Hematopoietic multipotent progenitor cell treated with erythropoietin and hydrocortisone succinate and interleukin-3 and kit ligand, for 6 days (in vitro differentiated cells): ENCODE measurements at regions not wholly inside any gene's neighbourhood (a gene's known extent, or its start where the extent isn't known, plus 50 kb on each side); places are given as distances from the start of the nearest gene placed in this dataset.

ENCODE experiments used
- DNase-seq: peaks from one replicate; pipeline ENCODE4 v3.0.0-alpha.2; 2015

- peak; percentile 24 for DNase-seq
Measured at GRCh38 chr18:46393230-46393629, 263.8 kb downstream of the LOXHD1 start.

GRCh38 chr18:46393961-46394360 is 263.1 kb downstream of the LOXHD1 start:
- no peak for DNase-seq

GRCh38 chr18:46395795-46396194 is 261.2 kb downstream of the LOXHD1 start:
- no peak for DNase-seq

- DNase-seq = no peak
Measured at GRCh38 chr18:46397174-46397573, 259.8 kb downstream of the LOXHD1 start.

GRCh38 chr18:46398005-46398404 is 259.0 kb downstream of the LOXHD1 start:
- DNase-seq = no peak

- DNase-seq = no peak
Measured at GRCh38 chr18:46398625-46399024, 258.4 kb downstream of the LOXHD1 start.

GRCh38 chr18:46399303-46399702 is 257.7 kb downstream of the LOXHD1 start:
- DNase-seq = no peak

- DNase-seq = no peak
Measured at GRCh38 chr18:46400449-46400848, 256.6 kb downstream of the LOXHD1 start.

GRCh38 chr18:46401486-46402070 is 255.4 kb downstream of the LOXHD1 start:
- no peak for DNase-seq

- DNase-seq = no peak
Measured at GRCh38 chr18:46402396-46402795, 254.6 kb downstream of the LOXHD1 start.

GRCh38 chr18:46402945-46403344 is 254.1 kb downstream of the LOXHD1 start:
- DNase-seq = no peak

- DNase-seq = no peak
Measured at GRCh38 chr18:46405832-46406538, 251.0 kb downstream of the LOXHD1 start.

GRCh38 chr18:46406539-46406932 is 250.5 kb downstream of the LOXHD1 start:
- DNase-seq = no peak

GRCh38 chr18:46407486-46408166 is 249.4 kb downstream of the LOXHD1 start:
- no peak for DNase-seq

- DNase-seq = peak; percentile 68
Measured at GRCh38 chr18:46408334-46408987, 248.6 kb downstream of the LOXHD1 start.

GRCh38 chr18:46411191-46411828 is 245.7 kb downstream of the LOXHD1 start:
- no peak for DNase-seq

- no peak for DNase-seq
Measured at GRCh38 chr18:46411867-46412690, 244.9 kb downstream of the LOXHD1 start.

GRCh38 chr18:46412916-46413315 is 244.1 kb downstream of the LOXHD1 start:
- no peak for DNase-seq

GRCh38 chr18:46413684-46414083 is 243.3 kb downstream of the LOXHD1 start:
- DNase-seq = no peak

- no peak for DNase-seq
Measured at GRCh38 chr18:46414863-46415262, 242.2 kb downstream of the LOXHD1 start.

GRCh38 chr18:46415532-46416252 is 241.3 kb downstream of the LOXHD1 start:
- no peak for DNase-seq
